HEK293 (cell line): ENCODE measurements at regions not wholly inside any gene's neighbourhood (a gene's known extent, or its start where the extent isn't known, plus 50 kb on each side); places are given as distances from the start of the nearest gene placed in this dataset.

ENCODE experiments used
- KLF16 ChIP-seq: fragments of 450-650 bp; formaldehyde crosslinking; IDR thresholded peaks from 2 replicates; pipeline ENCODE4 v1.5.1; 2017; ENCODE audit warnings: missing biosample characterization, missing genetic modification characterization
- ZBTB1 ChIP-seq: fragments of 450-650 bp; formaldehyde crosslinking; IDR thresholded peaks from 2 replicates; pipeline ENCODE4 v1.5.1; 2016; ENCODE audit warnings: missing biosample characterization, missing genetic modification characterization
- ZNF274 ChIP-seq, 2 experiments: fragments of 200-500 bp in 1 of 2; fragments of 450-650 bp in 1 of 2; sonication (Bioruptor generic) in 1 of 2; formaldehyde crosslinking in 1 of 2; IDR thresholded peaks; 2 replicates each; pipeline versions ENCODE4 v1.5.1 to v1.6.1; 2014 to 2016; ENCODE audit warnings: borderline replicate concordance in 1 of 2, inconsistent platforms in 1 of 2, low read length in 1 of 2, missing biosample characterization in 1 of 2, missing genetic modification characterization in 1 of 2

DNA sequence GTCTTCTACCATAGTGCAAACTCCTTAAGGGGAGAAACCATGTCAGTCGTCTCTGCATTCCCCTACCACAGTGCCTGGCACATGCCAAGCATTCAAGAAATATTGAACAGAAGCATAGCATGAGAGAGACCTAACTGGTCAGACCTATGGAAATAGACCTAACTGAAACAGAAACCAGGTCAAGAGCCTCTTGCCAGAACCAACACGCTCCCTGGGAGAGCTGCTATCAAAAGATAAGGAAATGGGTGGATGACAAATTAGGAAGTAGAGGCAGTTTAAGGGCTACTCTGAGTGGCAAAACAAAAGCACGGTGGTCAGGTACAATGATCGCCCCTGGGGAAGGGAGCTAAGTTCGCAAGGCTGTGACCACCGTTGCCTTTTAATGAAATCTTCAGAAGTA is 66.0 kb upstream of the SMIM15 start:
- no peak for TF ChIP-seq ZNF274 (IDR thresholded peaks at IDR 0.05; ENCODE audit: low read length)
- no peak for TF ChIP-seq ZNF274 (tag by site-specific recombination; IDR thresholded peaks at IDR 0.05; ENCODE audit: borderline replicate concordance)
- TF ChIP-seq ZBTB1: no peak
- no peak for TF ChIP-seq KLF16 (tag by site-specific recombination)
